Loucy (cell line): ENCODE measurements at regions not wholly inside any gene's neighbourhood (a gene's known extent, or its start where the extent isn't known, plus 50 kb on each side); places are given as distances from the start of the nearest gene placed in this dataset.

Experiments
- EZH2phosphoT487 ChIP-seq: fragments of 200-600 bp; IDR thresholded peaks from 2 replicates; pipeline ENCODE4 v1.6.1; 2018; ENCODE audit warnings: antibody characterized with exemption, mild to moderate bottlenecking, moderate library complexity, borderline replicate concordance
- TF ChIP-seq, protein P1 (sequence below): fragments of 200-600 bp; sonication (generic); conservative IDR thresholded peaks from 2 replicates; pipeline ENCODE4 v1.5.1; 2014; ENCODE audit warnings: mild to moderate bottlenecking, antibody characterized with exemption, low read length

DNA sequence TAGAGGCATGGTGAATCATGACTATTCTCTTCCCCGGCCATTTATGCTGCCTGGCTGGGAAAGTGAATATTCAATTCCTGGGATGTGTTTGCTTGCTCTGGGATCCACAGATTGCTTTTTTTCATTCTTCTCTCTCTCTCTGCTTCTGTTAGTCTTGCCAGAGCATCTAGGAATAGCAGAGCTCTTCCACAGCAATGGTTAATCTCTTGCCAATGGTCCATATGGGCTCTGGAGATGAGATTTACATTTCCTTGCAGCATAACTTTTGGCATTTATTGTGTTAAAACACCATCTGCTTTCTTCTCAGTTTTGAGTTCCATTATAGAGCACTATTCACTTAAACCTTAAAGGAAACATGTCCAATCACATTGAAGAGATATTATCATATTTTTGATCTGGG is 59.2 kb upstream of the GUCY1A1 start:
- TF ChIP-seq, protein P1, sequence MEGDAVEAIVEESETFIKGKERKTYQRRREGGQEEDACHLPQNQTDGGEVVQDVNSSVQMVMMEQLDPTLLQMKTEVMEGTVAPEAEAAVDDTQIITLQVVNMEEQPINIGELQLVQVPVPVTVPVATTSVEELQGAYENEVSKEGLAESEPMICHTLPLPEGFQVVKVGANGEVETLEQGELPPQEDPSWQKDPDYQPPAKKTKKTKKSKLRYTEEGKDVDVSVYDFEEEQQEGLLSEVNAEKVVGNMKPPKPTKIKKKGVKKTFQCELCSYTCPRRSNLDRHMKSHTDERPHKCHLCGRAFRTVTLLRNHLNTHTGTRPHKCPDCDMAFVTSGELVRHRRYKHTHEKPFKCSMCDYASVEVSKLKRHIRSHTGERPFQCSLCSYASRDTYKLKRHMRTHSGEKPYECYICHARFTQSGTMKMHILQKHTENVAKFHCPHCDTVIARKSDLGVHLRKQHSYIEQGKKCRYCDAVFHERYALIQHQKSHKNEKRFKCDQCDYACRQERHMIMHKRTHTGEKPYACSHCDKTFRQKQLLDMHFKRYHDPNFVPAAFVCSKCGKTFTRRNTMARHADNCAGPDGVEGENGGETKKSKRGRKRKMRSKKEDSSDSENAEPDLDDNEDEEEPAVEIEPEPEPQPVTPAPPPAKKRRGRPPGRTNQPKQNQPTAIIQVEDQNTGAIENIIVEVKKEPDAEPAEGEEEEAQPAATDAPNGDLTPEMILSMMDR = no peak
- TF ChIP-seq EZH2phosphoT487 = no peak
